ENCODE measurements at regions not wholly inside any gene's neighbourhood (a gene's known extent, or its start where the extent isn't known, plus 50 kb on each side); places are given as distances from the start of the nearest gene placed in this dataset.

DNA sequence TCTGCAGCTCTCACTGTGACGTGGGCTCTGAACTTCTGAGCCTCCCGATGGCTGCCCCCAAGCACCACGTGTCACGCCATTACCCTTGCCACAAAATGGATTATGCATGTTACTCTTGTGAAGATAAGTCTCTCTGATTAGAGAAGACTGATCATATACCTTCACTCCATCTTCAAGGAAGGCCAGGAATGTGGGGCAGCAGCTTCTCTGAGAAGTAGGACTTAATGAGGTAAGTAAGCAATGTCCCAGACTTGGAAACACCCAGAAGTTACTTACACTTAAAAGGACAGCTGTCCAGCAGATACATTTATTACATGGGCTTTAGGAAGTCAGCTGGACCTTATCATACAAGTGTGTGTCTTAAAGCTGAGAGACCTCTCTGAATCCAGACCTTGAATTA lies 155.0 kb downstream of the FGF1 start:
- DNase-seq (ENCODE audit: extremely low read depth, low read depth): no peak
- TF ChIP-seq, protein P1, sequence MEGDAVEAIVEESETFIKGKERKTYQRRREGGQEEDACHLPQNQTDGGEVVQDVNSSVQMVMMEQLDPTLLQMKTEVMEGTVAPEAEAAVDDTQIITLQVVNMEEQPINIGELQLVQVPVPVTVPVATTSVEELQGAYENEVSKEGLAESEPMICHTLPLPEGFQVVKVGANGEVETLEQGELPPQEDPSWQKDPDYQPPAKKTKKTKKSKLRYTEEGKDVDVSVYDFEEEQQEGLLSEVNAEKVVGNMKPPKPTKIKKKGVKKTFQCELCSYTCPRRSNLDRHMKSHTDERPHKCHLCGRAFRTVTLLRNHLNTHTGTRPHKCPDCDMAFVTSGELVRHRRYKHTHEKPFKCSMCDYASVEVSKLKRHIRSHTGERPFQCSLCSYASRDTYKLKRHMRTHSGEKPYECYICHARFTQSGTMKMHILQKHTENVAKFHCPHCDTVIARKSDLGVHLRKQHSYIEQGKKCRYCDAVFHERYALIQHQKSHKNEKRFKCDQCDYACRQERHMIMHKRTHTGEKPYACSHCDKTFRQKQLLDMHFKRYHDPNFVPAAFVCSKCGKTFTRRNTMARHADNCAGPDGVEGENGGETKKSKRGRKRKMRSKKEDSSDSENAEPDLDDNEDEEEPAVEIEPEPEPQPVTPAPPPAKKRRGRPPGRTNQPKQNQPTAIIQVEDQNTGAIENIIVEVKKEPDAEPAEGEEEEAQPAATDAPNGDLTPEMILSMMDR (IDR thresholded peaks at IDR 0.05; ENCODE audit: low read depth, low read length, missing control alignments): no peak
- H3K4me3 ChIP-seq (replicated peaks; ENCODE audit: low read depth, low read length): no peak overlapping the region

DNA sequence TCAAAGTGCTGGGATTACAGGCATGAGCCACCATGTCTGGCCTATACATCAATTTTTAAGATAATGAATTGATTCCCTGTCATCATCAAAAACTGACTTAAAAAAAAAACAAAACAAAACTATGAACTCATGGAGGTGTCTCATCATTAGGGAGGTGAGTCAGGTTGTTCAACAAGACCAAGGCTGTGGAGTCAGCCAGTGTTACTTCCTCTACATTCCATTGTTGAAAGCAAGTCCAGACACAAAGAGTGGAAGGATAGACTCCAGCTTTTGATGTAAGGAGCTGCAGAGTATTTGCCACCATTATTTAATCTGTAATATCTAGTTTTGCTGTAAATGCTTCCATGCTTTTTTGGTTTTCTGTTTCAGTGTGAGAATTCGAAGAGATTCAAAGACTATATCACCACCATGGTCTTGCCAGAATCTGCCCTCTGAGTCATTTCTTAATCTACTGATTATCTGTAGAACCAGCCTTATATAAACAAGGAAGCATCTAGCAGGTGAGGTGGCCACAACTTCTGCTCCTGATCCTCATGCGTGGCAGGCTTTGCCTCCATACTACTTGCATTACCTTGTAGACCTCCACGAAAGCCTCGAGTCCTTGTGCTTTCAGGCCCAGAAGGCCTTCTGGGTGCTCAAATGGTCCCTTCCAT lies 156.1 kb downstream of the FGF1 start:
- TF ChIP-seq, protein P1 (IDR thresholded peaks at IDR 0.05; ENCODE audit: low read depth, low read length, missing control alignments): no peak
- no peak overlapping the region for H3K4me3 ChIP-seq (replicated peaks; ENCODE audit: low read depth, low read length)
- no peak for DNase-seq (ENCODE audit: extremely low read depth, low read depth)

GRCh38 chr5:142527664-142528295 lies 158.1 kb downstream of the FGF1 start:
- TF ChIP-seq, protein P1 (IDR thresholded peaks at IDR 0.05; ENCODE audit: low read depth, low read length, missing control alignments): no peak
- DNase-seq (ENCODE audit: extremely low read depth, low read depth): no peak
- H3K4me3 ChIP-seq (replicated peaks; ENCODE audit: low read depth, low read length): no peak overlapping the region

DNA sequence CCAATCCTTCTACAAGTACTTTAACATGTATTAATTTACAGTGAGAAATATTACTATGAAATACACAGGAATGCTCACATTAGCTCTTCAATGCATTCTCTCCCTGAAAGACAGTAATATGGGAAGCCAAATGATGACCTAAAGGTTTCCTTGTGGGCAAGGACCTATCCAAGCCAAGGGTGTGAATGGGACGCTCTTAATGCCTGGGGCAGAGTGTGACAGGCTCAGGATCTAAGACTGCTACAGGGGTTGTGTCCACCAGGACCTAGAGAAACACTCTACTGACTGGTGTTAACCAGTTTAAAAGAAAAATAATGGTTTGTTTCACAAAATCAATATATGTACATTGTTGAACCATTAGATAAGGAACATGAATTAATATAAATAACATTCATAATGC lies 158.7 kb downstream of the FGF1 start:
- no peak overlapping the region for H3K4me3 ChIP-seq (replicated peaks; ENCODE audit: low read depth, low read length)
- no peak for DNase-seq (ENCODE audit: extremely low read depth, low read depth)
- TF ChIP-seq, protein P1 (IDR thresholded peaks at IDR 0.05; ENCODE audit: low read depth, low read length, missing control alignments): no peak

DNA sequence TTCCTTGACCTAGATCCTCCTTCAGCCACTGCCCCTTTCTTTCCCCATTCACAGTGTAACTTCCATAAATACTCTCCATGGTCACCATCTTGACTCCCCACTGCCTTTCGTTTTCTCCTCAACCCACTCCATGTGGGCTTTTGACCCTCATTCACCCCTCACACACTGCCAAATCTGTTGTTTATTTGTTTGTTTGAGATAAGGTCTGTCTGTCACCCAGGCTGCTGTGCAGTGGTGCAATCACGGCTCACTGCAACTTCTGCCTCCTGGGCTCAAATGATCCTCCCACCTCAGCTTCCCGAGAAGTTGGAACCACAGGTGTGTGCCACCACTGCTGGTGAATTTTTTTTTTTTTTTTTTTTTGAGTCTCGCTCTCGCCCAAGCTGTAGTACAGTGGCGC lies 162.9 kb downstream of the FGF1 start:
- no peak for DNase-seq (ENCODE audit: extremely low read depth, low read depth)
- H3K4me3 ChIP-seq (replicated peaks; ENCODE audit: low read depth, low read length): no peak overlapping the region
- TF ChIP-seq, protein P1 (IDR thresholded peaks at IDR 0.05; ENCODE audit: low read depth, low read length, missing control alignments): no peak

GRCh38 chr5:142521706-142522105 lies 164.2 kb downstream of the FGF1 start:
- no peak overlapping the region for H3K4me3 ChIP-seq (replicated peaks; ENCODE audit: low read depth, low read length)
- TF ChIP-seq, protein P1 (IDR thresholded peaks at IDR 0.05; ENCODE audit: low read depth, low read length, missing control alignments): no peak
- no peak for DNase-seq (ENCODE audit: extremely low read depth, low read depth)

Measured in HFF-Myc (cell line).